CD8-positive, alpha-beta memory T cell (primary cell): ENCODE measurements at regions not wholly inside any gene's neighbourhood (a gene's known extent, or its start where the extent isn't known, plus 50 kb on each side); places are given as distances from the start of the nearest gene placed in this dataset.
A peak's percentile ranks its signal among the peaks of the same experiment; 100 is the strongest.

Experiments used
- CTCF ChIA-PET: fragments of 350-600 bp; sonication (Branson Sonifier 250); formaldehyde crosslinking; loops from one replicate; lab custom pipeline; 2021; ENCODE audit warnings: antibody characterized with exemption; lab: Charles Lee
- POLR2A ChIA-PET: fragments of 350-600 bp; sonication (Branson Sonifier 250); formaldehyde crosslinking; loops from one replicate; lab custom pipeline; 2021; ENCODE audit warnings: antibody characterized with exemption; lab: Charles Lee
- DNase-seq, 5 donors: peaks; one replicate each; pipeline versions ENCODE4 v3.0.0 to v3.0.0-alpha.2; 2020 to 2022; ENCODE audit warnings: mixed read lengths in 1 of 5
- H3K27ac ChIP-seq: one replicate; pipeline ENCODE4 v1.7.0; 2013; ENCODE audit warnings: low read depth, mild to moderate bottlenecking, low read length, moderate library complexity
- H3K27me3 ChIP-seq: 2 replicates; pipeline ENCODE4 v1.7.0; 2013; ENCODE audit warnings: low read length, mild to moderate bottlenecking; ENCODE audit not compliant: insufficient read depth, poor library complexity, severe bottlenecking
- H3K36me3 ChIP-seq: 2 replicates; pipeline ENCODE4 v1.7.0; 2013; ENCODE audit warnings: mild to moderate bottlenecking, low read length, moderate library complexity; ENCODE audit not compliant: insufficient read depth
- H3K4me1 ChIP-seq: 2 replicates; pipeline ENCODE4 v1.7.0; 2013; ENCODE audit warnings: mild to moderate bottlenecking, low read length, moderate library complexity; ENCODE audit not compliant: insufficient read depth
- H3K4me3 ChIP-seq: 2 replicates; pipeline ENCODE4 v1.7.0; 2013; ENCODE audit warnings: mild to moderate bottlenecking, low read length
- H3K9me3 ChIP-seq: 2 replicates; pipeline ENCODE4 v1.7.0; 2013; ENCODE audit warnings: mild to moderate bottlenecking, low read length
- H3K27ac Mint-ChIP-seq, 8 donors: one replicate each; pipeline ENCODE4 v1.8.0; 2020 to 2021; ENCODE audit warnings: mixed read lengths in 8 of 8, mild to moderate bottlenecking in 6 of 8, inconsistent platforms in 3 of 8, moderate library complexity in 3 of 8
- H3K27me3 Mint-ChIP-seq, 2 donors: one replicate each; pipeline ENCODE4 v1.8.0; 2020 to 2021; ENCODE audit warnings: mixed read lengths in 2 of 2, mild to moderate bottlenecking in 1 of 2, moderate library complexity in 1 of 2
- H3K36me3 Mint-ChIP-seq, 3 donors: one replicate each; pipeline ENCODE4 v1.8.0; 2020 to 2021; ENCODE audit warnings: mixed read lengths in 3 of 3, inconsistent platforms in 1 of 3, mild to moderate bottlenecking in 1 of 3
- H3K4me1 Mint-ChIP-seq, 3 donors: one replicate each; pipeline ENCODE4 v1.8.0; 2020 to 2021; ENCODE audit warnings: mixed read lengths in 3 of 3, inconsistent platforms in 1 of 3, mild to moderate bottlenecking in 1 of 3
- H3K4me3 Mint-ChIP-seq, 7 donors: one replicate each; pipeline ENCODE4 v1.8.0; 2020 to 2021; ENCODE audit warnings: mixed read lengths in 7 of 7, mild to moderate bottlenecking in 6 of 7, moderate library complexity in 4 of 7, inconsistent platforms in 2 of 7
- H3K9me3 Mint-ChIP-seq, 5 donors: one replicate each; pipeline ENCODE4 v1.8.0; 2020 to 2022; ENCODE audit warnings: mixed read lengths in 5 of 5, mild to moderate bottlenecking in 3 of 5, moderate library complexity in 2 of 5, inconsistent platforms in 1 of 5

- H3K36me3 Mint-ChIP-seq, result no peaks in the 10 kb centered on the region
- POLR2A ChIA-PET, result no interaction called here
- CTCF ChIA-PET, result no interaction called here
- no peak for DNase-seq
- H3K4me3 Mint-ChIP-seq, result no peak overlapping the region
- peaks cover 0 to 2% (median 0%) of the 10 kb centered on the region in 5 donors for H3K9me3 Mint-ChIP-seq
- H3K4me3 ChIP-seq, result no peak overlapping the region
- H3K36me3 ChIP-seq, result no peaks in the 10 kb centered on the region
- H3K27ac Mint-ChIP-seq, result peak overlapping the region in 1 of 8 donors; percentile 2
- no peak overlapping the region for H3K27ac ChIP-seq
- no peaks in the 10 kb centered on the region for H3K27me3 ChIP-seq
- peaks cover 0 to 6% of the 10 kb centered on the region in 2 donors for H3K27me3 Mint-ChIP-seq
- no peaks in the 10 kb centered on the region for H3K4me1 Mint-ChIP-seq
- no peaks in the 10 kb centered on the region for H3K4me1 ChIP-seq
- H3K9me3 ChIP-seq, result no peaks in the 10 kb centered on the region
Measured at GRCh38 chr10:18735711-18736110, 76.5 kb downstream of the ARL5B start.

GRCh38 chr10:18737236-18737635 is 78.0 kb downstream of the ARL5B start:
- no peak for DNase-seq
- no peak overlapping the region for H3K27ac Mint-ChIP-seq
- no peak overlapping the region for H3K4me3 Mint-ChIP-seq
- Histone ChIP-seq H3K4me3 (no peak overlapping the region), H3K9me3 (no peaks in the 10 kb centered on the region), H3K27ac (no peak overlapping the region), H3K27me3 (no peaks in the 10 kb centered on the region), H3K36me3 (no peaks in the 10 kb centered on the region), H3K4me1 (no peaks in the 10 kb centered on the region)
- peaks cover 0 to 4% of the 10 kb centered on the region in 2 donors for H3K27me3 Mint-ChIP-seq
- H3K4me1 Mint-ChIP-seq, result no peaks in the 10 kb centered on the region
- peaks cover 0 to 4% (median 0%) of the 10 kb centered on the region in 5 donors for H3K9me3 Mint-ChIP-seq
- H3K36me3 Mint-ChIP-seq, result no peaks in the 10 kb centered on the region
- CTCF ChIA-PET, result no interaction called here
- POLR2A ChIA-PET, result no interaction called here

DNA sequence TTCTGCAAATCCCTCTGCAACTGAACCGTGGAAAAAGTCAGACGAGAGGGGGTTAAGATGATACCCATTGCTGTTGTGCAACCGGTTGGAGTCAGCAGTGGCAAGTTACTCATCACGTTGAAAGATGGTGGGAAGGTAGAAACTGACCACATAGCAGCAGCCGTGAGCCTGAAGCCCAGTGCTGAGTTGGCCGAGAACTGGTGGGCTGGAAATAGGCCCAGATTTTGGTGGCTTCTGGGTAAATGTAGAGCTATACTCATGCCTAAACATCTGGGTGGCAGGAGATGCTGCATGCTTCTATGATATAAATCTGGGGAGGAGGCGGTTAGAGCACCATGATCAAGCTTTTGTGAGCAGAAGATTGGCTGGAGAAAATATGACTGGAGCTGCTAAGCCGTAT is 78.6 kb downstream of the ARL5B start:
- no peaks in the 10 kb centered on the region for H3K36me3 Mint-ChIP-seq
- no peaks in the 10 kb centered on the region for H3K36me3 ChIP-seq
- H3K4me1 ChIP-seq, result no peaks in the 10 kb centered on the region
- DNase-seq, result no peak
- no peaks in the 10 kb centered on the region for H3K27me3 ChIP-seq
- peaks cover 0 to 4% (median 0%) of the 10 kb centered on the region in 5 donors for H3K9me3 Mint-ChIP-seq
- no peak overlapping the region for H3K4me3 Mint-ChIP-seq
- H3K9me3 ChIP-seq, result no peaks in the 10 kb centered on the region
- no peaks in the 10 kb centered on the region for H3K4me1 Mint-ChIP-seq
- H3K4me3 ChIP-seq, result no peak overlapping the region
- no peak overlapping the region for H3K27ac ChIP-seq
- ChIA-PET CTCF (no interaction called here), POLR2A (no interaction called here)
- H3K27me3 Mint-ChIP-seq, result peaks cover 0 to 4% of the 10 kb centered on the region in 2 donors
- H3K27ac Mint-ChIP-seq, result peak overlapping the region in 1 of 8 donors; percentile 74

- Mint-ChIP-seq H3K4me3 (no peak overlapping the region), H3K27me3 (peaks cover 0 to 4% of the 10 kb centered on the region in 2 donors), H3K4me1 (no peaks in the 10 kb centered on the region), H3K9me3 (peaks cover 0 to 4% (median 1%) of the 10 kb centered on the region in 5 donors), H3K27ac (no peak overlapping the region), H3K36me3 (no peaks in the 10 kb centered on the region)
- no peak overlapping the region for H3K27ac ChIP-seq
- POLR2A ChIA-PET, result no interaction called here
- no peaks in the 10 kb centered on the region for H3K9me3 ChIP-seq
- DNase-seq, result no peak
- H3K4me1 ChIP-seq, result no peaks in the 10 kb centered on the region
- H3K4me3 ChIP-seq, result no peak overlapping the region
- no peaks in the 10 kb centered on the region for H3K36me3 ChIP-seq
- CTCF ChIA-PET, result no interaction called here
- H3K27me3 ChIP-seq, result no peaks in the 10 kb centered on the region
Measured at GRCh38 chr10:18738835-18739234, 79.6 kb downstream of the ARL5B start.

- no peak overlapping the region for H3K27ac ChIP-seq
- Mint-ChIP-seq H3K4me1 (no peaks in the 10 kb centered on the region), H3K9me3 (peaks cover 0 to 9% (median 8%) of the 10 kb centered on the region in 5 donors), H3K27ac (no peak overlapping the region), H3K27me3 (peaks cover 0 to 4% of the 10 kb centered on the region in 2 donors), H3K36me3 (no peaks in the 10 kb centered on the region), H3K4me3 (no peak overlapping the region)
- no peaks in the 10 kb centered on the region for H3K27me3 ChIP-seq
- H3K36me3 ChIP-seq, result no peaks in the 10 kb centered on the region
- DNase-seq, result no peak
- H3K4me3 ChIP-seq, result no peak overlapping the region
- CTCF ChIA-PET, result no interaction called here
- no peaks in the 10 kb centered on the region for H3K4me1 ChIP-seq
- POLR2A ChIA-PET, result no interaction called here
- no peaks in the 10 kb centered on the region for H3K9me3 ChIP-seq
Measured at GRCh38 chr10:18743926-18744325, 84.7 kb downstream of the ARL5B start.

DNA sequence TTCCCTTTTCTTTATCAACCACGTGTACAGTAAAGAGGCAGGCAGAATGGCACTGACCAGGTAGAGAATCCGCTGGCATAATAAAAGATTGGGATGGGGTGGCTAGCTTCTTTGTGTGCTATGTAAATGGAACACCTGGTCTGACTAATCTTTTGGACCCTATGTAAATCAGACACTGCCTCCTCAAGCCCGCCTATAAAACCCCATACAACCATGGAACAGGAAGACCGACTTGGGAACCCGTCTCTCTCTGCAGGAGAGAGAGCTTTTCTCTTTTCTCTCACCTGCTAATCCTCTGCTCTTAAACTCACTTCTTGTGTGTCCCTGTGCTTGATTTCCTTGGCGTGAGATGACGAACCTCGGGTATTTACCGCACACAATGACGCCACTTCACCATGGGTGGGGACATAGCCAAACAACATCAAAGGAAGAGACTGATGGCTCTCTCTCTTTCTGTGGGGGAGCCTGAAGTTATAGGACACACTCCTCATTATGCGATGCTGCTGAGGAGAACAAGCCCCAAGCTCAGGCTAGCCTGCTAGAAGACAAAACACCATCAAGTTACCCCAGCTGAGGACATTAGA is 94.2 kb downstream of the ARL5B start:
- POLR2A ChIA-PET, result no interaction called here
- no peak for DNase-seq
- Mint-ChIP-seq H3K9me3 (no peaks in the 10 kb centered on the region), H3K4me3 (no peak overlapping the region), H3K36me3 (no peaks in the 10 kb centered on the region), H3K27me3 (peaks cover 3 to 6% of the 10 kb centered on the region in 2 donors), H3K27ac (no peak overlapping the region), H3K4me1 (no peaks in the 10 kb centered on the region)
- H3K4me3 ChIP-seq, result no peak overlapping the region
- H3K4me1 ChIP-seq, result no peaks in the 10 kb centered on the region
- no peak overlapping the region for H3K27ac ChIP-seq
- CTCF ChIA-PET, result no interaction called here
- no peaks in the 10 kb centered on the region for H3K36me3 ChIP-seq
- no peaks in the 10 kb centered on the region for H3K9me3 ChIP-seq
- no peaks in the 10 kb centered on the region for H3K27me3 ChIP-seq

GRCh38 chr10:18759575-18759974 is 100.3 kb downstream of the ARL5B start:
- ChIA-PET POLR2A (no interaction called here), CTCF (no interaction called here)
- Histone ChIP-seq H3K4me1 (no peaks in the 10 kb centered on the region), H3K4me3 (no peak overlapping the region), H3K9me3 (no peaks in the 10 kb centered on the region), H3K36me3 (no peaks in the 10 kb centered on the region), H3K27ac (no peak overlapping the region), H3K27me3 (no peaks in the 10 kb centered on the region)
- Mint-ChIP-seq H3K4me3 (no peak overlapping the region), H3K27me3 (peaks cover 0 to under 1% of the 10 kb centered on the region in 2 donors), H3K4me1 (no peaks in the 10 kb centered on the region), H3K36me3 (no peaks in the 10 kb centered on the region), H3K9me3 (peaks cover 0 to 2% (median 0%) of the 10 kb centered on the region in 5 donors), H3K27ac (no peak overlapping the region)
- DNase-seq, result no peak

DNA sequence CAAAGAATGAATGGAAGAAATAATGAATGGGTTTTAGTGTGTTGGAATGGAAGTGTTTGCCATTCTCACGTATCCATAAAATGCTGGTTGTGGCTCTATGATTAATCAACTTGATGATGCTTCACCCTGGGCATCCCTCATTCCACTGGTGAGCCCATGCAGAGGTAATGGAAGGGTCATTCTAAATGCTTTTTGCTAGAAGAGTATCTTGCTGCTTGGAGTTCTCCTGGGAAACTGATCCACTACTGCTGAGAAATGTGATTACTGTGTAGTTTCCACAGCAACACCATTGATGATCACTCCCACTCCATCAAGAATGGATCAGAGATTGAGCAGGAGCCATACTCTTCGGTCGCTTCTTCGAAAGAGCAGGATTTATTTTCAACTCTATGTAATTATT is 101.6 kb downstream of the ARL5B start:
- Mint-ChIP-seq H3K27me3 (peaks cover 0 to 3% of the 10 kb centered on the region in 2 donors), H3K9me3 (peaks cover 0 to 2% (median 0%) of the 10 kb centered on the region in 5 donors), H3K4me1 (no peaks in the 10 kb centered on the region), H3K4me3 (no peak overlapping the region), H3K27ac (no peak overlapping the region), H3K36me3 (no peaks in the 10 kb centered on the region)
- Histone ChIP-seq H3K27me3 (no peaks in the 10 kb centered on the region), H3K4me3 (no peak overlapping the region), H3K9me3 (no peaks in the 10 kb centered on the region), H3K27ac (no peak overlapping the region), H3K4me1 (no peaks in the 10 kb centered on the region), H3K36me3 (no peaks in the 10 kb centered on the region)
- no peak for DNase-seq
- POLR2A ChIA-PET, result no interaction called here
- CTCF ChIA-PET, result no interaction called here
